ENCODE measurements at regions not wholly inside any gene's neighbourhood (a gene's known extent, or its start where the extent isn't known, plus 50 kb on each side); places are given as distances from the start of the nearest gene placed in this dataset.

DNA sequence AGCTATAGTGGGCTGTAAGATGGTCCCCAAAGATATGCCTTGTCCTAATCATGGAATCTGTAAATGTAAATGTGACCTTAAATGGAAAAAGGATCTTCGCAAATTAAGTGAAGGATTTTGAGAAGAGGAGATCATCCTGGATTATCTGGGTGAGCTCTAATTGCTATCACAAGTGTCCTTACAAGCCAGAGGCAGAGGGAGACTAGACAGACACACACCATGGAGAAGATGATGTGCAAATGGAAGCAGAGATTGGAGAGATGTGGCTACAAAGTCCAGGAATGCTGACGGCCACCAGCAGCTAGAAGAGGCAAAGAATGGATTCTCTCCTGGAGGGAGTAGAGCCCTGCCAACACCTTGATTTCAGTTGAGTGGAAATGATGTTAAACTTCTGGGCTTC lies 102.3 kb upstream of the PROK2 start:
- CTCF ChIA-PET: no interaction called here
- in situ Hi-C loops (cut with MboI; ENCODE audit: low sequenced_read_pairs): loop anchor here (25.0 kb wide), 1 partner anchor 1200 kb away; no protein-coding TSS in a partner anchor

More for the DNA sequence above, 102.3 kb upstream of the PROK2 start:
- H2AK5ac ChIP-seq (ENCODE audit: low read depth, low read length): no peak overlapping the region
- H3K4me2 ChIP-seq (ENCODE audit: low read depth, low read length): no peak overlapping the region
- no peaks in the 10 kb centered on the region for H3K9me1 ChIP-seq (ENCODE audit: insufficient read depth, low read length)
- no peak overlapping the region for H2BK15ac ChIP-seq (ENCODE audit: low read depth, low read length)
- H3K56ac ChIP-seq (ENCODE audit: extremely low read depth, insufficient read depth, low read length): no peak overlapping the region
- dilution Hi-C loops (cut with HindIII; ENCODE audit: low sequenced_read_pairs, unreplicated experiment): no loop called here
- no peak overlapping the region for H3K18ac ChIP-seq (ENCODE audit: low read depth, low read length)
- H2BK120ac ChIP-seq (ENCODE audit: low read depth, low read length): no peak overlapping the region
- H4K8ac ChIP-seq (ENCODE audit: low read depth in 2 of 2, low read length in 2 of 2): no peak overlapping the region
- H3K27ac ChIP-seq (ENCODE audit: insufficient read depth, low read length): no peak overlapping the region
- no peak overlapping the region for H3K4me3 ChIP-seq (ENCODE audit: insufficient read depth, low read depth, low read length)
- no peak overlapping the region for H3K14ac ChIP-seq (replicated peaks; ENCODE audit: low read depth, low read length)
- H3K36me3 ChIP-seq (ENCODE audit: control insufficient read depth, insufficient read depth, low read length): no peaks in the 10 kb centered on the region
- DNase-seq (no peak), ATAC-seq (ENCODE audit: low read depth) (no peak)
- no peak overlapping the region for H3K4ac ChIP-seq (ENCODE audit: low read depth, low read length)
- TF ChIP-seq POLR2A (IDR thresholded peaks at IDR 0.05; ENCODE audit: low read depth, low read length) (no peak), SMC3 (IDR thresholded peaks at IDR 0.05; ENCODE audit: low read depth, low read length) (no peak), RCOR1 (IDR thresholded peaks at IDR 0.05; ENCODE audit: insufficient replicate concordance, low read length) (no peak), CHD1 (IDR thresholded peaks at IDR 0.05; ENCODE audit: low read depth, low read length) (no peak), BHLHE40 (IDR thresholded peaks at IDR 0.05; ENCODE audit: low read depth, low read length) (no peak), FOS (IDR thresholded peaks at IDR 0.05; ENCODE audit: low read depth, low read length) (no peak), RAD21 (IDR thresholded peaks at IDR 0.05; ENCODE audit: low read length) (no peak), RFX5 (IDR thresholded peaks at IDR 0.05; ENCODE audit: low read depth, low read length) (no peak), NFE2L2 (IDR thresholded peaks at IDR 0.05; ENCODE audit: low read depth, low read length) (no peak), CEBPB (IDR thresholded peaks at IDR 0.05; ENCODE audit: low read depth, low read length) (no peak), MAFK (IDR thresholded peaks at IDR 0.05; ENCODE audit: low read depth, low read length) (no peak)
- TF ChIP-seq, protein P1, sequence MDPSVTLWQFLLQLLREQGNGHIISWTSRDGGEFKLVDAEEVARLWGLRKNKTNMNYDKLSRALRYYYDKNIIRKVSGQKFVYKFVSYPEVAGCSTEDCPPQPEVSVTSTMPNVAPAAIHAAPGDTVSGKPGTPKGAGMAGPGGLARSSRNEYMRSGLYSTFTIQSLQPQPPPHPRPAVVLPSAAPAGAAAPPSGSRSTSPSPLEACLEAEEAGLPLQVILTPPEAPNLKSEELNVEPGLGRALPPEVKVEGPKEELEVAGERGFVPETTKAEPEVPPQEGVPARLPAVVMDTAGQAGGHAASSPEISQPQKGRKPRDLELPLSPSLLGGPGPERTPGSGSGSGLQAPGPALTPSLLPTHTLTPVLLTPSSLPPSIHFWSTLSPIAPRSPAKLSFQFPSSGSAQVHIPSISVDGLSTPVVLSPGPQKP (IDR thresholded peaks at IDR 0.05; ENCODE audit: borderline replicate concordance, low read depth, low read length): no peak
- TF ChIP-seq, protein P2, sequence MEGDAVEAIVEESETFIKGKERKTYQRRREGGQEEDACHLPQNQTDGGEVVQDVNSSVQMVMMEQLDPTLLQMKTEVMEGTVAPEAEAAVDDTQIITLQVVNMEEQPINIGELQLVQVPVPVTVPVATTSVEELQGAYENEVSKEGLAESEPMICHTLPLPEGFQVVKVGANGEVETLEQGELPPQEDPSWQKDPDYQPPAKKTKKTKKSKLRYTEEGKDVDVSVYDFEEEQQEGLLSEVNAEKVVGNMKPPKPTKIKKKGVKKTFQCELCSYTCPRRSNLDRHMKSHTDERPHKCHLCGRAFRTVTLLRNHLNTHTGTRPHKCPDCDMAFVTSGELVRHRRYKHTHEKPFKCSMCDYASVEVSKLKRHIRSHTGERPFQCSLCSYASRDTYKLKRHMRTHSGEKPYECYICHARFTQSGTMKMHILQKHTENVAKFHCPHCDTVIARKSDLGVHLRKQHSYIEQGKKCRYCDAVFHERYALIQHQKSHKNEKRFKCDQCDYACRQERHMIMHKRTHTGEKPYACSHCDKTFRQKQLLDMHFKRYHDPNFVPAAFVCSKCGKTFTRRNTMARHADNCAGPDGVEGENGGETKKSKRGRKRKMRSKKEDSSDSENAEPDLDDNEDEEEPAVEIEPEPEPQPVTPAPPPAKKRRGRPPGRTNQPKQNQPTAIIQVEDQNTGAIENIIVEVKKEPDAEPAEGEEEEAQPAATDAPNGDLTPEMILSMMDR (conservative IDR thresholded peaks at IDR 0.05; ENCODE audit: low read depth, low read length): no peak
- no peak overlapping the region for H4K5ac ChIP-seq (ENCODE audit: low read depth, low read length)
- no TSS peak for BruUV-seq (replicated peaks)
- H2BK5ac ChIP-seq (ENCODE audit: low read depth, low read length, poor library complexity, severe bottlenecking): no peak overlapping the region
- peaks cover 5% of the 10 kb centered on the region for H3K27me3 ChIP-seq (ENCODE audit: control insufficient read depth, insufficient read depth, low read length)
- H2AFZ ChIP-seq (replicated peaks; ENCODE audit: low read length, poor library complexity): no peak overlapping the region
- POLR2A ChIA-PET (ENCODE audit: unreplicated experiment): no interaction called here
- no peak overlapping the region for H4K91ac ChIP-seq (ENCODE audit: insufficient read depth, low read depth, low read length)
- no peak overlapping the region for H3K9ac ChIP-seq (ENCODE audit: low read depth, low read length)
- no peak overlapping the region for H2AK9ac ChIP-seq (replicated peaks; ENCODE audit: low read depth, low read length, poor library complexity)
- H3K4me1 ChIP-seq (ENCODE audit: control insufficient read depth, insufficient read depth, low read length): no peaks in the 10 kb centered on the region
- no peak overlapping the region for H2BK20ac ChIP-seq (ENCODE audit: low read depth, low read length)
- no peaks in the 10 kb centered on the region for H3K79me1 ChIP-seq (ENCODE audit: low read depth in 1 of 2, low read length in 2 of 2)
- intact Hi-C loops (cut with micrococcal nuclease): no loop called here
- 40% methylated on average over 1 of the region's 2 CpGs; no CpG with 5 or more reads in 1 of the 2 experiments for WGBS, 2 experiments (ENCODE audit: extremely low coverage in 2 of 2, insufficient read length in 1 of 2)
- no peaks in the 10 kb centered on the region for H3K9me3 ChIP-seq (ENCODE audit: control insufficient read depth, insufficient read depth, low read length)
- H4K20me1 ChIP-seq (ENCODE audit: insufficient read depth, low read length): no peaks in the 10 kb centered on the region
- H3K23ac ChIP-seq (ENCODE audit: low read depth, low read length): no peak overlapping the region

Measured in IMR-90 (cell line).